HG03175 (cell line): ENCODE measurements at regions not wholly inside any gene's neighbourhood (a gene's known extent, or its start where the extent isn't known, plus 50 kb on each side); places are given as distances from the start of the nearest gene placed in this dataset.
A peak's percentile ranks its signal among the peaks of the same experiment; 100 is the strongest.

Source experiments
- ATAC-seq: cut with Tn5 transposase; IDR thresholded peaks from one replicate; pipeline ENCODE4 v1.9.1; 2021; ENCODE audit warnings: mild to moderate bottlenecking, moderate library complexity; ENCODE audit not compliant: unreplicated experiment

- ATAC-seq = no peak
These were observed 136.8 kb downstream of the C5orf15 start for GRCh38 chr5:133831491-133832224.

DNA sequence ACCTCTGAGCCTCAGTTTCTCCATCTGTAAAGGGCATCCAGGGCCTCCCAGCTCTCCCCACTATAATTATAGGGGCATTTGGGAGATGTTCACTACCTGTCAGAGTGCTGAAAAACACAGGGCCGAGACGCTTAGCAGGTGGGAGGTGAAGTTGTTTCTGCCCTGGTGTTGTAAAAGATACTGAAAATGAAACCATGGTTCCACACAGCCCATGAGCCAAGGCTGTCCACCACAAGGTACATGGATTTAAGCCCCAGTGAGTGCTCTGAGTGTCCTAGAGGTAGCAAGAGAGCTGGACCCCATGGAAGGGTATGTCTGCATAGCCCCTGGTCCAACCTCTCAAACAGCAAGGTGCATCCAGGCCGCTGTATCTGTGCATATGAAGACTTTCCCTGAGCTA lies 137.5 kb downstream of the C5orf15 start:
- ATAC-seq = no peak

DNA sequence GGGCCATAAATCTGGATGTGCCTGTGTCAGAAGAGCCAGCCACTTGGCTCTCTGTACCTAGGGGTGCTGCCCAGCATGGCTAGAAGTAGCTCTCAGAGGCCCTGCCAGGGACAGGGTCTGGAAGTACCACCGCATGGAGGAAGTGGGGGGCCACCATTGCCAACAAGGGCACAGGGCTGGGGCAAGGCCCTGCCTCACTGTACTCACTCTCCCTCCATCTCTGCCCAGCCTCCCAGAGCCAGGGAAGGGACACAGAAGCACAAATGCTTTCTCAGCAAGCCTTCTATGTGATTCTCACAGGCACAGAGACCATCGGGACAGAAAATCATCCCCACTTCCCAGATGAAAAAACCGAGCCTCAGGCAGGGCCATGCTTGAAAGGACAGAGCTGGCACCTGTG lies 138.1 kb downstream of the C5orf15 start:
- no peak for ATAC-seq

- no peak for ATAC-seq
These were observed 138.6 kb downstream of the C5orf15 start for GRCh38 chr5:133829786-133830185.

DNA sequence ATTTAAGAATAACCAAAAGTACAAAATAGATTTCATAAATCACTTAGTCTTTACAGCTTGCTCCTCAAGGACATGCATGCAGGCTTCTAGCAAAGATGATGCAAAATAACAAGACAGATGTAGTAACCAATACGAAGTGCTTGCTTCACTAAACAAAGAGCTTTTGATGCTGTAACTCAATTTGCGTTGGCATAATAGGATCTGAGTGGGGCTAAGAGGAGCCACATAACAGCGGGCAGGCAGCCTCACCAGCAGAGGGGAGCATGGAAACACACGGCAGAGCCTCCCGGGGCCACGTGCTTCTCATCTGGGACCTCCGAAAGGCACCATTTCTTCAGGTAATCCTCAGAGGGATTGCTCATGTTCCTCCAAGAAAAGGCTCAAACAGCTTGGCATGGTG lies 139.7 kb downstream of the C5orf15 start:
- no peak for ATAC-seq

DNA sequence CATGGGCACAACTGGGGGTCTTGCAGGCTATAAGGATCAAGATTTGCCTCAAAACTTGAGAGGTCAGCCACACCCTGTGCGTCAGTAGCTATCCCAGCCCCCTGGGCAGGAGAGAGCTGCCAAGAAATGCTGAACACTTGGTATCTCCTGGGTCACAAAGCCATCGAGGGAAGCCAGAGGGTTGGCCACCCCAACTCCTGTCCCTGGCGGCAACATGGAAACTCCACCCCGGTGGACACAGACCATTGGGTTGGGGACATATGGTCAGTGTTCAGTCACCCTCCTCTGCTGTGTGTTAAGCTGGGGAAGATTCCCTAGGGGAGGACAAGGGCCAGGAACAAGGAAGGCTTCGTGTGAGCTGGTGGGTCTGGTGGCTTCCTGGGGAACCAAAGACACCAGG lies 140.6 kb downstream of the C5orf15 start:
- no peak for ATAC-seq

GRCh38 chr5:133827011-133827410 lies 141.4 kb downstream of the C5orf15 start:
- ATAC-seq = no peak

- peak; percentile 35 for ATAC-seq
These were observed 142.7 kb downstream of the C5orf15 start for GRCh38 chr5:133825631-133826289.

- ATAC-seq = peak; percentile 70
These were observed 143.7 kb downstream of the C5orf15 start for GRCh38 chr5:133824661-133825254.

GRCh38 chr5:133821889-133822288 lies 146.5 kb downstream of the C5orf15 start:
- ATAC-seq = no peak

GRCh38 chr5:133821311-133821741 lies 147.1 kb downstream of the C5orf15 start:
- no peak for ATAC-seq

DNA sequence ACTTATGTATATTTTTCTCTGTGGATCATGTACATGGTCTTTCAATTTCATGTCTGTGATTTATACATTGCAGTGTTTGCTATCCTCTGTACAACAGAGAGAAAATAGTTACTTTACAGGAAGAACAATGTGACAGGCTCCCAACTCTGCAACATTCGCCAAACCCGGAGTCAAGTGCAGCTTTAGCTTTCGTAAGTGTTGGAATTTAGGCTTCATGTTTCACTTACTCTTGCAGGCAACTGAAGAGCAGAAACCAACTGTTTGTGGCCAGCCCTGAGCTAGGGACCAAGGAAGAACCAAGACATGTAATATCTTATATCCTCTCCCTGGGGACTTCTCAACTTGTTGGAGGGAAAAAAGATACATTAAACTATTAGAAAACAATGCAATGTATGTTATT lies 147.9 kb downstream of the C5orf15 start:
- ATAC-seq = no peak

DNA sequence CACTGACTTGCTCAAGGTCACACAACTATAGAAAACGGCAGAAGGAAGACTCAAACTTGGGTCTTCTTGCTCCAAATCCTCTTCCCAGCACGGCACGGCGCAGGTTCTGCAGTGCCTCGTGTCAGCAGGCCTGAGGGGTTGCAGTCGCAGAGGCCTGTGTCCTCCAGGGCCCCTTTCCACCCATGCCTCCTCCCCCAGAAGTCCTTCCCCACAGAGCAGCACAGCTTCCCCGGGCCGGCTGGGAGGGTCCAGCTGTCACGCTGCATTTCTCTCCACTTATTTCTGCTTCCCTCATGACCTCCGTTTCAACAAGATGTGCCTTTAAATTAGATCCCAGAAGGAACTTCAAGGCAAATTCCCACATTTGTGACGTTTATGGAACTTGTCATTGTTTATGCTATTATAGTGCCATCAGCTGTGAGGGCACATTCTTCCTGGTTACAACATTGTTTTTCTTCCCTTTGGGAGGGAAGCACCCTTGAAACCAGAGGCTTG lies 148.4 kb downstream of the C5orf15 start:
- ATAC-seq = no peak

- no peak for ATAC-seq
These were observed 149.4 kb downstream of the C5orf15 start for GRCh38 chr5:133818869-133819600.

DNA sequence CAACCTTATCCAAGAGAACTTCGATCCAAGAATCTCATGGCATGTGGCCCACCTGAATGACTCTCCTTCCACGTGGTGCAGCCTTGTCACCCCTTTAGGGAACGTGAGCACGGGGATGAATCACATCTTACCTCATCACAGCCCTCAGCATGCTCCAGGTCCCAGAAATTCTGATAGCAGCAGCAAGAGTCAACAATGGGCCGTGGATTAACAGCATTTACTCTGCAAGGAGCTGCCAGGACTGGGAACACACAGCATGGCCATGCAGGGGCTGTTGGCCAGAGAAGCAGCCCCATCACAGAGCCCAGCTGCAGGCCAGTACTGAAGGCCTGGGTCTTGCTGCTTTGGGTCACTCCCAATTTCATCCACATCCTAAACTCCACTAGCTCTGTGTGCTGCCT lies 150.4 kb downstream of the C5orf15 start:
- no peak for ATAC-seq

- no peak for ATAC-seq
These were observed 151.0 kb downstream of the C5orf15 start for GRCh38 chr5:133817456-133817855.

GRCh38 chr5:133816791-133817190 lies 151.6 kb downstream of the C5orf15 start:
- no peak for ATAC-seq

DNA sequence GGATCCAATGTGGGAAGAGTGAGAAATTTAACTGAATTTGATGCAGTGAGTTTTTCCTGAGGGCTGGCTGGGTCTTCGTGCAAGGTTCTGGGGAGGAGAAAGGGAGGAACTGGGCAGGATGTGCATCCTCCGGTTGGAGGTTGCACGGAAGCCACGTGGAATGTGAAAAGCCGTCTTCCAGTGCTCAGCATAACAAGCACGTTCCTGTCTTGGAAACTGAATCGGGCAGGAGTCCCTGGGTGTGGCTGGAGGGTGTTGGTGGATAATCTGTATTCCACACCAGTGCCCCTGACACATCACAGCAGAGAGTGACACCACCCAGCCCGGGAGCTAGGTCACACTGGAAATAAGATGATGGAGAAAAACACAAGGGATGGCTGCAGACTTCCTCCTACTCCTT lies 154.3 kb downstream of the C5orf15 start:
- no peak for ATAC-seq

DNA sequence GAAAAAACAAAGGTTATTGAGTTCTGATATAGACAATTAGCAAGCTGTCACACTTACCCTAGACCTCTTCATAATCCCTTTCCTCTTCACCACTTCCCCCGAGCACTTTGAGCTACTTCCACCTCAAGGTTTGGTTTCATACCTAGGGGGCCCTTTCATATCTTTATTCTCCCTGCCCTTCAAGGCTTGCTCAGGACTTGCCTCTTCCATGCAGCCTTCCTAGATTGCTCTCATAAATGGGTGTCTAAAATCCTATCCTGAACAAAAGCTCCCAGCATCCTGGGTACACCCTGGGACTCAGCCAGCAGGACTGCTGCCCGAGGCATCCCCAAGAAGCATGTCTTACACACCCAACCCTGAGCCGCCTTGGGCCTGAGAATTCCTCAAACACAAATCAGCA lies 157.3 kb downstream of the C5orf15 start:
- no peak for ATAC-seq

DNA sequence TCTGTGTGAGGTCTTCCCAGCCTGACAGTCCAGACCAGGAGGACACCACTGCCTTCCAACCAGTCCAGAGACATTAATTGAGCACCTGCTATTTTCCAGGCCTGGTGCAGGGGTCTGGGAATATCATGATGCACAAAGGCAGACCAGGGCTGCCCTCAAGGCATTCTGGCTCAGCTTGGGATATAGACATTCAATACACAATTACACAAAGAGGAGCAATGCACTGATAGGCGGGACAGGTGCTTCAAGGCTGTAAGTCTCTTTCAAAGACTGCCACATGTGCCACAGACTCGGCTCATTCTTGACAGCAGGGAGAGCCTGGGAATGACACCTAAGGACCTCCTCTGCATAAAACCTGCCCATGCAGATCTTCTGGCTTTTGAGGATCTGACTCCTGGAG lies 158.6 kb downstream of the C5orf15 start:
- ATAC-seq = no peak

DNA sequence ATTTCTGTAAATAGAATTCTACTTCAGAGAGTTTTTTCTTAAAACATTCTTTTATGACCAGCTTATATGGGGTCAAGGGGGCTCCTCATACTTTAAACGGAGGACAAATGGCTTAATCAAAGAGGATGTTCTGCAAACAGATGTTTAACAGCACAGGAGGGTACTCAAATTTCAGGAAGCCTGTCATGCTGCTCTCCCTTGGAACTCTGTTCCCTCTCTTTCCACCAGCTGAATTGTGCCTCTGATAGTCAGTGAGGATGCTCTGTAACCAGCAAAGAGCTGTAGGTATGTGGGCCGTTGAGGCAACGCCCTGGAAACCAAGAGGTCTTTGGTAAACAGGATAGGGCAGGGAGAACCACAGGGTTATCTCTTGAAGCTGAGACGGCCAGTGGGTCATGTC lies 161.1 kb downstream of the C5orf15 start:
- ATAC-seq = no peak
